ENCODE measurements at regions not wholly inside any gene's neighbourhood (a gene's known extent, or its start where the extent isn't known, plus 50 kb on each side); places are given as distances from the start of the nearest gene placed in this dataset.

- no peak for DNase-seq
Observed at GRCh38 chr4:108398316-108398715, 222.1 kb upstream of the RPL34 start.

GRCh38 chr4:108397850-108398249 lies 222.5 kb upstream of the RPL34 start:
- DNase-seq, result no peak

- no peak for DNase-seq
Observed at GRCh38 chr4:108396900-108397497, 223.4 kb upstream of the RPL34 start.

- no peak for DNase-seq
Observed at GRCh38 chr4:108395786-108396185, 224.6 kb upstream of the RPL34 start.

- DNase-seq, result no peak
Observed at GRCh38 chr4:108393890-108394472, 225.2 kb upstream of the LEF1 start.

- DNase-seq, result no peak
Observed at GRCh38 chr4:108391701-108392455, 223.1 kb upstream of the LEF1 start.

GRCh38 chr4:108385076-108385475 lies 216.3 kb upstream of the LEF1 start:
- no peak for DNase-seq

- DNase-seq, result no peak
Observed at GRCh38 chr4:108384544-108384943, 215.8 kb upstream of the LEF1 start.

GRCh38 chr4:108383157-108383556 lies 214.4 kb upstream of the LEF1 start:
- no peak for DNase-seq

GRCh38 chr4:108382751-108383150 lies 214.0 kb upstream of the LEF1 start:
- no peak for DNase-seq

GRCh38 chr4:108378164-108378563 lies 209.4 kb upstream of the LEF1 start:
- DNase-seq, result no peak

- DNase-seq, result no peak
Observed at GRCh38 chr4:108377021-108377420, 208.3 kb upstream of the LEF1 start.

- no peak for DNase-seq
Observed at GRCh38 chr4:108375434-108375833, 206.7 kb upstream of the LEF1 start.

GRCh38 chr4:108372681-108373080 lies 203.9 kb upstream of the LEF1 start:
- no peak for DNase-seq

GRCh38 chr4:108371282-108371681 lies 202.6 kb upstream of the LEF1 start:
- DNase-seq, result no peak

- DNase-seq, result no peak
Observed at GRCh38 chr4:108370291-108371141, 201.8 kb upstream of the LEF1 start.

GRCh38 chr4:108369035-108369655 lies 200.4 kb upstream of the LEF1 start:
- DNase-seq, result no peak

- DNase-seq, result no peak
Observed at GRCh38 chr4:108367751-108368150, 199.0 kb upstream of the LEF1 start.

- DNase-seq, result no peak
Observed at GRCh38 chr4:108366716-108367115, 198.0 kb upstream of the LEF1 start.

GRCh38 chr4:108365551-108365950 lies 196.8 kb upstream of the LEF1 start:
- DNase-seq, result no peak

GRCh38 chr4:108361886-108362285 lies 193.2 kb upstream of the LEF1 start:
- no peak for DNase-seq

GRCh38 chr4:108361446-108361820 lies 192.7 kb upstream of the LEF1 start:
- no peak for DNase-seq

All from NCI-H187 treated with DMSO at 0.1 percent for 48 hours (cell line).